GM21423 (cell line): ENCODE measurements at regions not wholly inside any gene's neighbourhood (a gene's known extent, or its start where the extent isn't known, plus 50 kb on each side); places are given as distances from the start of the nearest gene placed in this dataset.
"Not testable (repeated sequence)": the region's sequence is repeated elsewhere in the genome, so short reads cannot be mapped to it uniquely, and the experiment has no call there.

ENCODE experiments used
- ATAC-seq: cut with Tn5 transposase; IDR thresholded peaks from one replicate; pipeline ENCODE4 v1.9.1; 2021; ENCODE audit warnings: mild to moderate bottlenecking, moderate library complexity; ENCODE audit not compliant: unreplicated experiment

- no peak for ATAC-seq
Observed at GRCh38 chr4:111115881-111116280, 493.0 kb upstream of the PITX2 start.

- no peak for ATAC-seq
Observed at GRCh38 chr4:111120191-111120590, 497.3 kb upstream of the PITX2 start.

- ATAC-seq = no peak
Observed at GRCh38 chr4:111126340-111126739, 503.5 kb upstream of the PITX2 start.

GRCh38 chr4:111127841-111128240, 505.0 kb upstream of the PITX2 start:
- ATAC-seq = no peak

GRCh38 chr4:111128327-111128726, 505.4 kb upstream of the PITX2 start:
- ATAC-seq = no peak

- ATAC-seq = no peak
Observed at GRCh38 chr4:111136438-111136837, 513.6 kb upstream of the PITX2 start.

- ATAC-seq = no peak
Observed at GRCh38 chr4:111136967-111137366, 514.1 kb upstream of the PITX2 start.

- ATAC-seq = no peak
Observed at GRCh38 chr4:111143510-111143909, 520.6 kb upstream of the PITX2 start.

GRCh38 chr4:111154934-111155333, 532.1 kb upstream of the PITX2 start:
- no peak for ATAC-seq

GRCh38 chr4:111164556-111164955, 541.7 kb upstream of the PITX2 start:
- not testable (repeated sequence) for ATAC-seq

GRCh38 chr4:111174331-111174730, 551.5 kb upstream of the PITX2 start:
- ATAC-seq = no peak

GRCh38 chr4:111178231-111178630, 555.4 kb upstream of the PITX2 start:
- no peak for ATAC-seq

GRCh38 chr4:111187108-111187507, 564.2 kb upstream of the PITX2 start:
- ATAC-seq = no peak

- ATAC-seq = no peak
Observed at GRCh38 chr4:111198446-111198845, 575.6 kb upstream of the PITX2 start.

- ATAC-seq = no peak
Observed at GRCh38 chr4:111204797-111205196, 581.9 kb upstream of the PITX2 start.

GRCh38 chr4:111208970-111209369, 586.1 kb upstream of the PITX2 start:
- ATAC-seq = no peak

GRCh38 chr4:111209706-111210105, 586.8 kb upstream of the PITX2 start:
- no peak for ATAC-seq

GRCh38 chr4:111210595-111210994, 587.7 kb upstream of the PITX2 start:
- no peak for ATAC-seq

- no peak for ATAC-seq
Observed at GRCh38 chr4:111213531-111213930, 590.7 kb upstream of the PITX2 start.

- no peak for ATAC-seq
Observed at GRCh38 chr4:111214371-111214770, 591.5 kb upstream of the PITX2 start.

- ATAC-seq = no peak
Observed at GRCh38 chr4:111215755-111216154, 592.9 kb upstream of the PITX2 start.

- ATAC-seq = no peak
Observed at GRCh38 chr4:111216791-111217190, 593.9 kb upstream of the PITX2 start.

- ATAC-seq = no peak
Observed at GRCh38 chr4:111221371-111221770, 598.5 kb upstream of the PITX2 start.

- ATAC-seq = no peak
Observed at GRCh38 chr4:111228396-111228795, 605.5 kb upstream of the PITX2 start.
